LNCAP (cell line): ENCODE measurements at regions not wholly inside any gene's neighbourhood (a gene's known extent, or its start where the extent isn't known, plus 50 kb on each side); places are given as distances from the start of the nearest gene placed in this dataset.
A peak's percentile ranks its signal among the peaks of the same experiment; 100 is the strongest.

Source experiments
- CTCF ChIP-seq: fragments of 450-650 bp; IDR thresholded peaks from 2 replicates; pipeline ENCODE4 v1.5.1; 2017; ENCODE audit warnings: mild to moderate bottlenecking

GRCh38 chr4:18695733-18696527 lies 674.4 kb upstream of the LCORL start:
- TF ChIP-seq CTCF = no peak

- no peak for TF ChIP-seq CTCF
These were observed 670.1 kb upstream of the LCORL start for GRCh38 chr4:18691431-18692200.

GRCh38 chr4:18690291-18690955 lies 668.9 kb upstream of the LCORL start:
- TF ChIP-seq CTCF = no peak

GRCh38 chr4:18689308-18690115 lies 668.0 kb upstream of the LCORL start:
- TF ChIP-seq CTCF = peak; percentile 80

- no peak for TF ChIP-seq CTCF
These were observed 664.9 kb upstream of the LCORL start for GRCh38 chr4:18686338-18687037.

GRCh38 chr4:18684932-18685331 lies 663.4 kb upstream of the LCORL start:
- no peak for TF ChIP-seq CTCF
